ENCODE measurements at regions not wholly inside any gene's neighbourhood (a gene's known extent, or its start where the extent isn't known, plus 50 kb on each side); places are given as distances from the start of the nearest gene placed in this dataset.

DNA sequence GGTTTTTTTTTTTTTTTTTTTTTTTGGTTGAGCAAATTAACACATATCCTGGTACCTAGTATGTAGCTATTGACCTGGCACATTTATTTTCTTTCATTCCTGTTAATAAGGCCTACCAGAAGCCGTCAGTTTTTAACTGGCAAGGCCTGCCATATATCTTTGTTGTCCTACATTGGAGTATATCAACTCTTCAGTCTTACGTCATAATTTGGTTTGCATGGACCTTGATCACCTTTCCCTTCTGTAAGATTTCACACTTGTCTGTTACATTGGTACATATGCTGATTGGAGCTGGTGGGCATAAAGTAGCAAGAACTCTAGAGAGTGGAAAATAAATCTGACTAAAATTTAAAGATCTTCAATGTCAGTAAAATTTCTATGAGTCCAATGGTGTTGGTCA, 1658.0 kb downstream of the C4orf33 start:
- ATAC-seq (ENCODE audit: low read depth) (no peak), DNase-seq (no peak)
- ChIA-PET POLR2A (ENCODE audit: unreplicated experiment) (no interaction called here), CTCF (no interaction called here)
- no peak overlapping the region for H3K4me3 ChIP-seq (ENCODE audit: insufficient read depth, low read depth, low read length)
- no peak overlapping the region for H2AFZ ChIP-seq (replicated peaks; ENCODE audit: low read length, poor library complexity)
- no peak overlapping the region for H4K5ac ChIP-seq (ENCODE audit: low read depth, low read length)
- no peaks in the 10 kb centered on the region for H4K20me1 ChIP-seq (ENCODE audit: insufficient read depth, low read length)
- WGBS, 2 experiments (ENCODE audit: extremely low coverage in 2 of 2, insufficient read length in 1 of 2): no CpG with 5 or more reads among the region's 2 CpGs
- no peak overlapping the region for H3K4me2 ChIP-seq (ENCODE audit: low read depth, low read length)
- no peak overlapping the region for H3K9ac ChIP-seq (ENCODE audit: low read depth, low read length)
- no peak overlapping the region for H3K4ac ChIP-seq (ENCODE audit: low read depth, low read length)
- intact Hi-C loops (cut with micrococcal nuclease) (no loop called here), dilution Hi-C loops (cut with HindIII; ENCODE audit: low sequenced_read_pairs, unreplicated experiment) (no loop called here), in situ Hi-C loops (cut with MboI; ENCODE audit: low sequenced_read_pairs) (no loop called here)
- no peak overlapping the region for H4K91ac ChIP-seq (ENCODE audit: insufficient read depth, low read depth, low read length)
- no peak overlapping the region for H2AK9ac ChIP-seq (replicated peaks; ENCODE audit: low read depth, low read length, poor library complexity)
- no peak overlapping the region for H2BK20ac ChIP-seq (ENCODE audit: low read depth, low read length)
- no peak overlapping the region for H3K56ac ChIP-seq (ENCODE audit: extremely low read depth, insufficient read depth, low read length)
- peaks cover 6% of the 10 kb centered on the region for H3K9me3 ChIP-seq (ENCODE audit: control insufficient read depth, insufficient read depth, low read length)
- no peak overlapping the region for H3K14ac ChIP-seq (replicated peaks; ENCODE audit: low read depth, low read length)
- H3K9me1 ChIP-seq (ENCODE audit: insufficient read depth, low read length): no peaks in the 10 kb centered on the region
- no peaks in the 10 kb centered on the region for H3K4me1 ChIP-seq (ENCODE audit: control insufficient read depth, insufficient read depth, low read length)
- no peak overlapping the region for H2AK5ac ChIP-seq (ENCODE audit: low read depth, low read length)
- no TSS peak for BruUV-seq (replicated peaks)
- no peaks in the 10 kb centered on the region for H3K36me3 ChIP-seq (ENCODE audit: control insufficient read depth, insufficient read depth, low read length)
- no peaks in the 10 kb centered on the region for H3K79me1 ChIP-seq (ENCODE audit: low read depth in 1 of 2, low read length in 2 of 2)
- H2BK5ac ChIP-seq (ENCODE audit: low read depth, low read length, poor library complexity, severe bottlenecking): no peak overlapping the region
- H3K27ac ChIP-seq (ENCODE audit: insufficient read depth, low read length): no peak overlapping the region
- no peak overlapping the region for H3K23ac ChIP-seq (ENCODE audit: low read depth, low read length)
- no peak overlapping the region for H2BK120ac ChIP-seq (ENCODE audit: low read depth, low read length)
- no peak overlapping the region for H2BK15ac ChIP-seq (ENCODE audit: low read depth, low read length)
- H3K18ac ChIP-seq (ENCODE audit: low read depth, low read length): no peak overlapping the region
- no peak overlapping the region for H4K8ac ChIP-seq (ENCODE audit: low read depth in 2 of 2, low read length in 2 of 2)
- TF ChIP-seq SMC3 (IDR thresholded peaks at IDR 0.05; ENCODE audit: low read depth, low read length): no peak
- TF ChIP-seq, protein P1, sequence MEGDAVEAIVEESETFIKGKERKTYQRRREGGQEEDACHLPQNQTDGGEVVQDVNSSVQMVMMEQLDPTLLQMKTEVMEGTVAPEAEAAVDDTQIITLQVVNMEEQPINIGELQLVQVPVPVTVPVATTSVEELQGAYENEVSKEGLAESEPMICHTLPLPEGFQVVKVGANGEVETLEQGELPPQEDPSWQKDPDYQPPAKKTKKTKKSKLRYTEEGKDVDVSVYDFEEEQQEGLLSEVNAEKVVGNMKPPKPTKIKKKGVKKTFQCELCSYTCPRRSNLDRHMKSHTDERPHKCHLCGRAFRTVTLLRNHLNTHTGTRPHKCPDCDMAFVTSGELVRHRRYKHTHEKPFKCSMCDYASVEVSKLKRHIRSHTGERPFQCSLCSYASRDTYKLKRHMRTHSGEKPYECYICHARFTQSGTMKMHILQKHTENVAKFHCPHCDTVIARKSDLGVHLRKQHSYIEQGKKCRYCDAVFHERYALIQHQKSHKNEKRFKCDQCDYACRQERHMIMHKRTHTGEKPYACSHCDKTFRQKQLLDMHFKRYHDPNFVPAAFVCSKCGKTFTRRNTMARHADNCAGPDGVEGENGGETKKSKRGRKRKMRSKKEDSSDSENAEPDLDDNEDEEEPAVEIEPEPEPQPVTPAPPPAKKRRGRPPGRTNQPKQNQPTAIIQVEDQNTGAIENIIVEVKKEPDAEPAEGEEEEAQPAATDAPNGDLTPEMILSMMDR (conservative IDR thresholded peaks at IDR 0.05; ENCODE audit: low read depth, low read length): no peak
- no peak for TF ChIP-seq NFE2L2 (IDR thresholded peaks at IDR 0.05; ENCODE audit: low read depth, low read length)
- TF ChIP-seq RAD21 (IDR thresholded peaks at IDR 0.05; ENCODE audit: low read length): no peak
- TF ChIP-seq POLR2A (IDR thresholded peaks at IDR 0.05; ENCODE audit: low read depth, low read length): no peak
- no peak for TF ChIP-seq MXI1 (IDR thresholded peaks at IDR 0.05; ENCODE audit: borderline replicate concordance, low read depth, low read length)
- no peak for TF ChIP-seq RCOR1 (IDR thresholded peaks at IDR 0.05; ENCODE audit: insufficient replicate concordance, low read length)
- no peak for TF ChIP-seq MAZ (IDR thresholded peaks at IDR 0.05; ENCODE audit: borderline replicate concordance, low read depth, low read length)
- no peak for TF ChIP-seq CEBPB (IDR thresholded peaks at IDR 0.05; ENCODE audit: low read depth, low read length)
- TF ChIP-seq, protein P2, sequence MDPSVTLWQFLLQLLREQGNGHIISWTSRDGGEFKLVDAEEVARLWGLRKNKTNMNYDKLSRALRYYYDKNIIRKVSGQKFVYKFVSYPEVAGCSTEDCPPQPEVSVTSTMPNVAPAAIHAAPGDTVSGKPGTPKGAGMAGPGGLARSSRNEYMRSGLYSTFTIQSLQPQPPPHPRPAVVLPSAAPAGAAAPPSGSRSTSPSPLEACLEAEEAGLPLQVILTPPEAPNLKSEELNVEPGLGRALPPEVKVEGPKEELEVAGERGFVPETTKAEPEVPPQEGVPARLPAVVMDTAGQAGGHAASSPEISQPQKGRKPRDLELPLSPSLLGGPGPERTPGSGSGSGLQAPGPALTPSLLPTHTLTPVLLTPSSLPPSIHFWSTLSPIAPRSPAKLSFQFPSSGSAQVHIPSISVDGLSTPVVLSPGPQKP (IDR thresholded peaks at IDR 0.05; ENCODE audit: borderline replicate concordance, low read depth, low read length): no peak
- TF ChIP-seq FOS (IDR thresholded peaks at IDR 0.05; ENCODE audit: low read depth, low read length): no peak
- TF ChIP-seq, protein P3, sequence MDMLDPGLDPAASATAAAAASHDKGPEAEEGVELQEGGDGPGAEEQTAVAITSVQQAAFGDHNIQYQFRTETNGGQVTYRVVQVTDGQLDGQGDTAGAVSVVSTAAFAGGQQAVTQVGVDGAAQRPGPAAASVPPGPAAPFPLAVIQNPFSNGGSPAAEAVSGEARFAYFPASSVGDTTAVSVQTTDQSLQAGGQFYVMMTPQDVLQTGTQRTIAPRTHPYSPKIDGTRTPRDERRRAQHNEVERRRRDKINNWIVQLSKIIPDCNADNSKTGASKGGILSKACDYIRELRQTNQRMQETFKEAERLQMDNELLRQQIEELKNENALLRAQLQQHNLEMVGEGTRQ (IDR thresholded peaks at IDR 0.05; ENCODE audit: low read depth, low read length): no peak
- no peak for TF ChIP-seq RFX5 (IDR thresholded peaks at IDR 0.05; ENCODE audit: low read depth, low read length)
- no peak for TF ChIP-seq MAFK (IDR thresholded peaks at IDR 0.05; ENCODE audit: low read depth, low read length)
- TF ChIP-seq CHD1 (IDR thresholded peaks at IDR 0.05; ENCODE audit: low read depth, low read length): no peak
- no peak for TF ChIP-seq BHLHE40 (IDR thresholded peaks at IDR 0.05; ENCODE audit: low read depth, low read length)
- H3K27me3 ChIP-seq (ENCODE audit: control insufficient read depth, insufficient read depth, low read length): no peaks in the 10 kb centered on the region

Measured in IMR-90 (cell line).